ENCODE measurements at regions not wholly inside any gene's neighbourhood (a gene's known extent, or its start where the extent isn't known, plus 50 kb on each side); places are given as distances from the start of the nearest gene placed in this dataset.

DNA sequence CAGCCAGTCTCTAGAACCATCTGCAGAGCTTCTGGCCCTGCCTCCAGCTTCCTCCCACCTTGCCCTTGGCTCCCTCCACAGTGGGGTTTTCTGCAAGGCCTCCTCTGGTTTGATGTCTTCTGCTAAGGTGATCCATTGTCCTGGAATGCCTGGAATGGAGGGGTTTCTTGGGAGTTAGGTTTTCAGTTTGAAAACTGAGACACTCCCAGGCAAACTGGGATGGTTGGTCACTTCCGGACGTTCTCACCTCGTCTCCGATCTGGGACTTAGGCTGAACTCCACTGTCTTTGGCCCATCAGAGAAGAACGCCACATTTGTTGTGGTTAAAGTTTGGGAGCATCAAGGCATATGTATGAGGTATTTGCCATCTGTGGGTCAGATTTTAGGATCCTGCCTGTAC is 77.4 kb upstream of the KLHL25 start:
- H3K9ac ChIP-seq (ENCODE audit: low read length), result no peak overlapping the region
- intact Hi-C loops (cut with micrococcal nuclease), result no loop called here
- H3K4me3 ChIP-seq (ENCODE audit: control extremely low read depth in 1 of 5, extremely low read depth in 1 of 5, insufficient read depth in 1 of 5, low read depth in 2 of 5, low read length in 4 of 5), result no peak overlapping the region
- no peaks in the 10 kb centered on the region for H3K9me3 ChIP-seq (ENCODE audit: control extremely low read depth in 1 of 3, control insufficient read depth in 2 of 3, insufficient read depth in 1 of 3, low read length in 2 of 3)
- ATAC-seq (ENCODE audit: low read depth) (no peak), DNase-seq (no peak)
- ChIA-PET POLR2A (no interaction called here), CTCF (no interaction called here)
- TF ChIP-seq EZH2 (IDR thresholded peaks at IDR 0.05; ENCODE audit: borderline replicate concordance, insufficient read depth, low read depth, low read length, poor library complexity, severe bottlenecking) (no peak), CTCF (IDR thresholded peaks at IDR 0.05) (no peak)
- peaks cover 0 to 6% (median 2%) of the 10 kb centered on the region in 4 experiments for H3K27me3 ChIP-seq (replicated peaks in 1 of 4; ENCODE audit: control extremely low read depth in 1 of 4, control insufficient read depth in 3 of 4, insufficient read depth in 4 of 4, low read length in 3 of 4)
- H3K36me3 ChIP-seq (replicated peaks in 1 of 2; ENCODE audit: control extremely low read depth in 1 of 2, control insufficient read depth in 1 of 2, extremely low read depth in 1 of 2, insufficient read depth in 2 of 2, low read length in 1 of 2), result no peaks in the 10 kb centered on the region
- no peaks in the 10 kb centered on the region for H3K4me1 ChIP-seq (ENCODE audit: control insufficient read depth in 2 of 2, insufficient read depth in 2 of 2, low read length in 2 of 2)
- H3K4me2 ChIP-seq (replicated peaks; ENCODE audit: low read depth, low read length, poor library complexity, severe bottlenecking), result no peak overlapping the region
- no peaks in the 10 kb centered on the region for H3K4me1 Mint-ChIP-seq
- no peak overlapping the region for H2AFZ ChIP-seq (ENCODE audit: insufficient read depth, low read depth, low read length, poor library complexity, severe bottlenecking)
- no peak overlapping the region for H3K27ac ChIP-seq (ENCODE audit: low read length in 2 of 2)
- H3K4me3 Mint-ChIP-seq, result no peak overlapping the region
- H3K27ac Mint-ChIP-seq, result no peak overlapping the region
- H3K79me2 ChIP-seq (ENCODE audit: control insufficient read depth, insufficient read depth, low read length), result no peaks in the 10 kb centered on the region
- no peaks in the 10 kb centered on the region for H3K9me3 Mint-ChIP-seq (ENCODE audit: insufficient read depth)
- H3K27me3 Mint-ChIP-seq, result peaks cover 27% of the 10 kb centered on the region
- no peaks in the 10 kb centered on the region for H4K20me1 ChIP-seq (ENCODE audit: control insufficient read depth, insufficient read depth, low read length, poor library complexity, severe bottlenecking)
- 96% methylated on average over 5 of the region's 5 CpGs for WGBS (ENCODE audit: insufficient coverage)

DNA sequence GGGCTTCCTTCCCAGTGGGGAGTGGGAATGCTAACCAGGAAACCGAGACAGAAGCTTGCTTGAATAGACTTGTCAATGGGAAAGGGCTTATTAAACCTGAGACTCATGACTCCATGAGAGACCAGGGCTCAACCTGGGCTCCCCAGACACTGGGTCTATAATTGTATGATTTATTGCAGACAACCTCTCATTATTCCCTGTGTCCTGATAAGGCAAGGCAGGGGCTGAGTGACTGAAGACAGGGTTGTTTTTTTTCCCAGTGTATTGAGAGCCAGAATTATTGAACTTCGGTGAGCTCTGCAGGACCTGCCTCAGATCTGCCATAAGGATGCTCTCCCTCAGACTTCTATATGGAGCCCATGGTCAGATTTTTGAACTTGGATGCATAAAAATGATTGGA is 79.5 kb upstream of the KLHL25 start:
- H3K4me1 ChIP-seq (ENCODE audit: control insufficient read depth in 2 of 2, insufficient read depth in 2 of 2, low read length in 2 of 2), result no peaks in the 10 kb centered on the region
- H3K9me3 ChIP-seq (ENCODE audit: control extremely low read depth in 1 of 3, control insufficient read depth in 2 of 3, insufficient read depth in 1 of 3, low read length in 2 of 3), result no peaks in the 10 kb centered on the region
- H3K27ac Mint-ChIP-seq, result no peak overlapping the region
- H3K4me3 ChIP-seq (ENCODE audit: control extremely low read depth in 1 of 5, extremely low read depth in 1 of 5, insufficient read depth in 1 of 5, low read depth in 2 of 5, low read length in 4 of 5), result no peak overlapping the region
- no peaks in the 10 kb centered on the region for H3K9me3 Mint-ChIP-seq (ENCODE audit: insufficient read depth)
- H3K27me3 ChIP-seq (replicated peaks in 1 of 4; ENCODE audit: control extremely low read depth in 1 of 4, control insufficient read depth in 3 of 4, insufficient read depth in 4 of 4, low read length in 3 of 4), result peaks cover 0 to 6% (median 2%) of the 10 kb centered on the region in 4 experiments
- CTCF ChIA-PET, result no interaction called here
- DNase-seq (no peak), ATAC-seq (ENCODE audit: low read depth) (no peak)
- no peak overlapping the region for H3K27ac ChIP-seq (ENCODE audit: low read length in 2 of 2)
- 90% methylated on average over 2 of the region's 2 CpGs for WGBS (ENCODE audit: insufficient coverage)
- H3K4me3 Mint-ChIP-seq, result no peak overlapping the region
- no peaks in the 10 kb centered on the region for H3K4me1 Mint-ChIP-seq
- peaks cover 24% of the 10 kb centered on the region for H3K27me3 Mint-ChIP-seq
- H3K36me3 ChIP-seq (replicated peaks in 1 of 2; ENCODE audit: control extremely low read depth in 1 of 2, control insufficient read depth in 1 of 2, extremely low read depth in 1 of 2, insufficient read depth in 2 of 2, low read length in 1 of 2), result no peaks in the 10 kb centered on the region
- no peak overlapping the region for H3K9ac ChIP-seq (ENCODE audit: low read length)
- intact Hi-C loops (cut with micrococcal nuclease), result no loop called here
- no peak overlapping the region for H2AFZ ChIP-seq (ENCODE audit: insufficient read depth, low read depth, low read length, poor library complexity, severe bottlenecking)
- no peaks in the 10 kb centered on the region for H4K20me1 ChIP-seq (ENCODE audit: control insufficient read depth, insufficient read depth, low read length, poor library complexity, severe bottlenecking)
- no peaks in the 10 kb centered on the region for H3K79me2 ChIP-seq (ENCODE audit: control insufficient read depth, insufficient read depth, low read length)
- POLR2A ChIA-PET, result no interaction called here
- no peak overlapping the region for H3K4me2 ChIP-seq (replicated peaks; ENCODE audit: low read depth, low read length, poor library complexity, severe bottlenecking)
- TF ChIP-seq CTCF (IDR thresholded peaks at IDR 0.05) (no peak), EZH2 (IDR thresholded peaks at IDR 0.05; ENCODE audit: borderline replicate concordance, insufficient read depth, low read depth, low read length, poor library complexity, severe bottlenecking) (no peak)

All from B cell (primary cell).